Psoas muscle (tissue), 7 donors: ENCODE measurements at regions not wholly inside any gene's neighbourhood (a gene's known extent, or its start where the extent isn't known, plus 50 kb on each side); places are given as distances from the start of the nearest gene placed in this dataset.

Source experiments
- ATAC-seq, 4 donors: fragments of 200-7000 bp; cut with Tn5 transposase; one replicate each; pipeline ENCODE4 v1.9.1; 2020; ENCODE audit warnings: moderate library complexity in 3 of 4, mild to moderate bottlenecking in 2 of 4
- DNase-seq, 2 donors: peaks; one replicate each; pipeline ENCODE4 v3.0.0-alpha.2; 2020
- H3K27ac ChIP-seq: fragments of 200-600 bp; one replicate; pipeline ENCODE4 v1.8.0; 2022
- H3K27me3 ChIP-seq, 3 donors: fragments of 200-600 bp in 1 of 3; one replicate each; pipeline versions ENCODE4 v1.6.1 to v1.8.0; 2013 to 2022; ENCODE audit warnings: low read length in 2 of 3, mild to moderate bottlenecking in 2 of 3, moderate library complexity in 1 of 3; ENCODE audit not compliant: insufficient read depth in 3 of 3
- H3K36me3 ChIP-seq, 2 donors: fragments of 200-600 bp in 1 of 2; one replicate each; pipeline versions ENCODE4 v1.6.1 to v1.8.0; 2013 to 2022; ENCODE audit warnings: low read depth in 1 of 2, mild to moderate bottlenecking in 1 of 2, moderate library complexity in 1 of 2; ENCODE audit not compliant: insufficient read depth in 1 of 2
- H3K4me1 ChIP-seq: fragments of 200-600 bp; one replicate; pipeline ENCODE4 v1.8.0; 2022
- H3K4me3 ChIP-seq: fragments of 200-600 bp; one replicate; pipeline ENCODE4 v1.8.0; 2022; ENCODE audit warnings: mild to moderate bottlenecking
- H3K9me3 ChIP-seq: fragments of 200-600 bp; one replicate; pipeline ENCODE4 v1.8.0; 2022
- WGBS, 3 donors: extraction: QIAGEN DNeasy Blood & Tissue Kit; methylation state at CpG; one replicate each; pipeline versions ENCODE4 v1.1.6 to v1.1.7; 2013; 5-methylcytosine and 5-hydroxymethylcytosine counted together
- intact Hi-C, 2 donors: fragments of 100-400 bp; cut with DNase I; formaldehyde crosslinking; loops; one replicate each; pipeline versions ENCODE4 v1.11.0 to v1.14.2; 2022
- TF ChIP-seq, protein P1 (sequence below): fragments of 200-600 bp; IDR thresholded peaks from one replicate; pipeline ENCODE4 v1.8.0; 2022; ENCODE audit warnings: antibody characterized with exemption
- donor health status: healthy with polysubstance abuse.
- donor health status: DM: no; HTN: no; CAD: no; lungs with moderate emphysema.
- donor health status: Bipolar disorder and iron deficiency.
- donor health status: healthy.
- donor health status: DM: yes; HTN: yes; CAD: no.
- donor health status: DM: no; HTN: no; CAD: no.
- donor health status: DM: yes; HTN: yes; CAD: no.

- Histone ChIP-seq H3K27ac (no peak overlapping the region), H3K27me3 (no peaks in the 10 kb centered on the region)
- DNase-seq, result no peak
These were observed 125.5 kb upstream of the DCN start for GRCh38 chr12:91307957-91308670.

DNA sequence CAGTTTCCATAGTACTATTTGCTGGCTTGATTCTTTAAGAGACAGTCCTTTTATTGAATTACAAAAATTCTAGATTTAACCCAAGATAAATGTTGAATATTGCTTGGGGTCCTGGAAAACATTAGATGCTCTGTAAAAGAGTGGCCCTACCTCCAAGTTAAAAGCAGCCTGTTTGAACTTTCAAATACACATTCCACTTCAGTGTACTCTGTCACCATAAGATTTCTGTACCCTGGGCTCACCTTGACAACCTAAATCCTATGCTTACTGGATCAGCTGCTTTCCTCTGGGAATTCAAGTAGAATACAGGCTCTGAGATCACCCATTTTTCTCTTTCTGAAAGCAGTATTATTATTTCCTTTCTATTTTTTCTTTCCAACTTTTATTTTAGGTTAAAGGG, 107.7 kb upstream of the DCN start:
- Histone ChIP-seq H3K4me3 (no peak overlapping the region), H3K27ac (no peak overlapping the region), H3K36me3 (no peaks in the 10 kb centered on the region), H3K4me1 (no peaks in the 10 kb centered on the region), H3K27me3 (no peaks in the 10 kb centered on the region), H3K9me3 (no peaks in the 10 kb centered on the region)
- DNase-seq (no peak), ATAC-seq (no peak)
- intact Hi-C loops, result no loop called here
- TF ChIP-seq, protein P1, sequence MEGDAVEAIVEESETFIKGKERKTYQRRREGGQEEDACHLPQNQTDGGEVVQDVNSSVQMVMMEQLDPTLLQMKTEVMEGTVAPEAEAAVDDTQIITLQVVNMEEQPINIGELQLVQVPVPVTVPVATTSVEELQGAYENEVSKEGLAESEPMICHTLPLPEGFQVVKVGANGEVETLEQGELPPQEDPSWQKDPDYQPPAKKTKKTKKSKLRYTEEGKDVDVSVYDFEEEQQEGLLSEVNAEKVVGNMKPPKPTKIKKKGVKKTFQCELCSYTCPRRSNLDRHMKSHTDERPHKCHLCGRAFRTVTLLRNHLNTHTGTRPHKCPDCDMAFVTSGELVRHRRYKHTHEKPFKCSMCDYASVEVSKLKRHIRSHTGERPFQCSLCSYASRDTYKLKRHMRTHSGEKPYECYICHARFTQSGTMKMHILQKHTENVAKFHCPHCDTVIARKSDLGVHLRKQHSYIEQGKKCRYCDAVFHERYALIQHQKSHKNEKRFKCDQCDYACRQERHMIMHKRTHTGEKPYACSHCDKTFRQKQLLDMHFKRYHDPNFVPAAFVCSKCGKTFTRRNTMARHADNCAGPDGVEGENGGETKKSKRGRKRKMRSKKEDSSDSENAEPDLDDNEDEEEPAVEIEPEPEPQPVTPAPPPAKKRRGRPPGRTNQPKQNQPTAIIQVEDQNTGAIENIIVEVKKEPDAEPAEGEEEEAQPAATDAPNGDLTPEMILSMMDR, result no peak

More at GRCh38 chr12:91307957-91308670, 125.5 kb upstream of the DCN start:
- WGBS, 3 donors, result 27 to 39% (median 34%) methylated on average over 1 of the region's 1 CpG
- H3K36me3 ChIP-seq, result no peaks in the 10 kb centered on the region
- no peaks in the 10 kb centered on the region for H3K4me1 ChIP-seq
- no peaks in the 10 kb centered on the region for H3K9me3 ChIP-seq
- ATAC-seq, result no peak
- no peak overlapping the region for H3K4me3 ChIP-seq
- intact Hi-C loops, result no loop called here
- TF ChIP-seq, protein P1, result no peak

GRCh38 chr12:91289906-91290305, 107.3 kb upstream of the DCN start:
- H3K4me3 ChIP-seq, result no peak overlapping the region
- intact Hi-C loops, result no loop called here
- 41 to 54% (median 47%) methylated on average over 3 of the region's 3 CpGs for WGBS, 3 donors
- ATAC-seq, result no peak
- H3K9me3 ChIP-seq, result no peaks in the 10 kb centered on the region
- TF ChIP-seq, protein P1, result no peak
- no peak for DNase-seq
- no peaks in the 10 kb centered on the region for H3K27me3 ChIP-seq
- H3K4me1 ChIP-seq, result no peaks in the 10 kb centered on the region
- H3K36me3 ChIP-seq, result no peaks in the 10 kb centered on the region
- no peak overlapping the region for H3K27ac ChIP-seq

DNA sequence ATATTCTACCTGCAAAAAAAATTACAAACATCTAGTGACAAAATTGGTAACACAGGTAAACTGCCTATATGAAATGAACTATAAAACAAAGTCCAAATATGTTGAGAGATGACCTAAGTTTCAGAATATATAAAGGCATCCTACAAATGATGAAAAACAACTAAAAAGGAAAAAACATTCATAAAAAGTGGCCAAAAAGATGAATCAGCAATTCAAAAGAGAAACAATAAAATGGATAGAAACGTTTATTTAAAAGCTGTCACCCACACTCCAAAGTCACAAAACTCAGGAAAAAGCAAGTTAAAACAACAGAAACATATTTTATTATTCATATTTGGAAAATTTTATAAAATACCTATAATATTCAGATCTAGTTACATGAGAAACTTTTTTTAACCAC, 106.5 kb upstream of the DCN start:
- H3K27me3 ChIP-seq, result no peaks in the 10 kb centered on the region
- no peaks in the 10 kb centered on the region for H3K9me3 ChIP-seq
- intact Hi-C loops, result no loop called here
- H3K4me3 ChIP-seq, result no peak overlapping the region
- no peak overlapping the region for H3K27ac ChIP-seq
- no peaks in the 10 kb centered on the region for H3K36me3 ChIP-seq
- 29 to 48% (median 43%) methylated on average over 1 of the region's 1 CpG for WGBS, 3 donors
- no peaks in the 10 kb centered on the region for H3K4me1 ChIP-seq
- TF ChIP-seq, protein P1, result no peak
- no peak for ATAC-seq
- DNase-seq, result no peak

GRCh38 chr12:91287753-91288152, 105.1 kb upstream of the DCN start:
- DNase-seq (no peak), ATAC-seq (no peak)

More at GRCh38 chr12:91287753-91288152, 105.1 kb upstream of the DCN start:
- Histone ChIP-seq H3K27me3 (no peaks in the 10 kb centered on the region), H3K36me3 (no peaks in the 10 kb centered on the region), H3K4me3 (no peak overlapping the region), H3K9me3 (no peaks in the 10 kb centered on the region), H3K4me1 (no peaks in the 10 kb centered on the region), H3K27ac (no peak overlapping the region)
- TF ChIP-seq, protein P1, result no peak
- WGBS, 3 donors, result 46 to 72% (median 48%) methylated on average over 3 of the region's 3 CpGs
- intact Hi-C loops, result no loop called here
